GM10266 (cell line): ENCODE measurements at regions not wholly inside any gene's neighbourhood (a gene's known extent, or its start where the extent isn't known, plus 50 kb on each side); places are given as distances from the start of the nearest gene placed in this dataset.

Experiments
- DNase-seq: peaks from one replicate; pipeline ENCODE4 v3.0.0; 2012; ENCODE audit errors: extremely low spot score
- CTCF ChIP-seq: IDR thresholded peaks from 2 replicates; pipeline ENCODE4 v1.5.1; 2012; ENCODE audit warnings: mild to moderate bottlenecking, low read depth; ENCODE audit not compliant: control insufficient read depth, insufficient read depth; ENCODE audit errors: missing control alignments

GRCh38 chr9:10700915-10701314 is 88.1 kb upstream of the PTPRD start:
- no peak for DNase-seq
- no peak for TF ChIP-seq CTCF

GRCh38 chr9:10701906-10702305 is 89.1 kb upstream of the PTPRD start:
- TF ChIP-seq CTCF = no peak
- DNase-seq = no peak

GRCh38 chr9:10703139-10703538 is 90.3 kb upstream of the PTPRD start:
- TF ChIP-seq CTCF = no peak
- no peak for DNase-seq

GRCh38 chr9:10704720-10705119 is 91.9 kb upstream of the PTPRD start:
- no peak for DNase-seq
- TF ChIP-seq CTCF = no peak

- DNase-seq = no peak
- no peak for TF ChIP-seq CTCF
These were observed 92.6 kb upstream of the PTPRD start for GRCh38 chr9:10705383-10705782.

- no peak for DNase-seq
- no peak for TF ChIP-seq CTCF
These were observed 94.0 kb upstream of the PTPRD start for GRCh38 chr9:10706788-10707187.

- TF ChIP-seq CTCF = no peak
- no peak for DNase-seq
These were observed 108.5 kb upstream of the PTPRD start for GRCh38 chr9:10721301-10721700.
